Suprapubic skin (tissue), 4 donors: ENCODE measurements at regions not wholly inside any gene's neighbourhood (a gene's known extent, or its start where the extent isn't known, plus 50 kb on each side); places are given as distances from the start of the nearest gene placed in this dataset.

Experiments used
- DNase-seq, 2 donors: peaks; one replicate each; pipeline ENCODE4 v3.0.0-alpha.2; 2019; ENCODE audit warnings: low spot score in 2 of 2
- H3K27ac ChIP-seq: fragments of 200-600 bp; sonication (generic); one replicate; pipeline ENCODE4 v1.5.1; 2019
- H3K27me3 ChIP-seq: fragments of 200-600 bp; sonication (generic); one replicate; pipeline ENCODE4 v1.5.1; 2019
- H3K36me3 ChIP-seq: fragments of 200-600 bp; sonication (generic); one replicate; pipeline ENCODE4 v1.5.1; 2019
- H3K4me1 ChIP-seq: fragments of 200-600 bp; sonication (generic); one replicate; pipeline ENCODE4 v1.5.1; 2019
- H3K4me3 ChIP-seq: fragments of 200-600 bp; sonication (generic); one replicate; pipeline ENCODE4 v1.5.1; 2019; ENCODE audit warnings: mild to moderate bottlenecking
- H3K9me3 ChIP-seq: fragments of 200-600 bp; sonication (generic); one replicate; pipeline ENCODE4 v1.5.1; 2019
- EP300 ChIP-seq: sonication (generic); formaldehyde crosslinking; IDR thresholded peaks from one replicate; pipeline ENCODE4 v1.6.1; 2017; ENCODE audit warnings: antibody characterized with exemption
- POLR2A ChIP-seq, 2 donors: fragments of 450-650 bp; IDR thresholded peaks; one replicate each; pipeline ENCODE4 v1.6.1; 2017; ENCODE audit warnings: antibody characterized with exemption in 2 of 2, mild to moderate bottlenecking in 2 of 2, moderate library complexity in 2 of 2
- POLR2AphosphoS5 ChIP-seq, 3 donors: sonication (generic); formaldehyde crosslinking; IDR thresholded peaks; one replicate each; pipeline ENCODE4 v1.6.1; 2017; ENCODE audit warnings: antibody characterized with exemption in 3 of 3
- WGBS: methylation state at CpG from one replicate; pipeline ENCODE4 v1.1.5; 2018; 5-methylcytosine and 5-hydroxymethylcytosine counted together
- TF ChIP-seq, protein P1 (sequence below), 2 donors: fragments of 200-600 bp in 1 of 2; fragments of 450-650 bp in 1 of 2; sonication (generic) in 1 of 2; IDR thresholded peaks; one replicate each; pipeline ENCODE4 v1.5.1; 2016 to 2019; ENCODE audit warnings: antibody characterized with exemption in 2 of 2, mild to moderate bottlenecking in 1 of 2, moderate library complexity in 1 of 2

DNA sequence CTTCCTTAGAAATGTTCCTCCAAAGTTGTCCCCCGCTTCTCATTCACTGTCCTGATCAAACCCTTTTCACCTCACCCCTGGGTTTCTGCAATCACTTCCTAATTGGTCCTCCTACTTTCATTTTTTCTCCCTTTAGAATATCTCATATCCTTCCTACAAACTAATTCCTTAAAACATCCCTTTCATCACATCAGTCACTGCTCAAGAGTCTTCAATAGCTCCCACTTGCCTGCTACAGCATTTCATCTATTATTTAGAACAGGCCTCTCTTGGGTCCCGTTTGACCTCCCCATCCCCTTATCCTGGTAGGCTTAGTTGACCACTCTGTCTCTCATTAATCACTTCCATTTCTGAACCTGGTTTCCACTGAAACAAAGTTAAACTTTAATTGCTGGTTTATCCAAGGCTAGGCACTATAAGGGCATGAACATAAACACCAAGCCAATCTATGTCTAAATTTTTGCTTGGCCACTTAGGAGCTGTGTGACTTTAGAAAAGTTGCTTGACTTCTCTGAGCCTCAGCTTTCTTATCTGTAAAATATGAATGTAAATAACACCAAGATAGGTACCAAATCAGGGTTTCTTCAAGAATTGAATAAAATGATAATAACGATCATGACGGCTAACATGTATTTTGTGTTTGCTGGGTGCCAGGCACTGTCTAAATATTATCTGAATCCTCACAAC, 202.1 kb upstream of the WWC1 start:
- Histone ChIP-seq H3K27me3 (no peaks in the 10 kb centered on the region), H3K27ac (no peak overlapping the region), H3K9me3 (no peaks in the 10 kb centered on the region), H3K4me3 (no peak overlapping the region), H3K4me1 (no peaks in the 10 kb centered on the region), H3K36me3 (no peaks in the 10 kb centered on the region)
- no peak for TF ChIP-seq POLR2AphosphoS5 (IDR thresholded peaks at IDR 0.05)
- TF ChIP-seq POLR2A (IDR thresholded peaks at IDR 0.05), result no peak
- TF ChIP-seq, protein P1, sequence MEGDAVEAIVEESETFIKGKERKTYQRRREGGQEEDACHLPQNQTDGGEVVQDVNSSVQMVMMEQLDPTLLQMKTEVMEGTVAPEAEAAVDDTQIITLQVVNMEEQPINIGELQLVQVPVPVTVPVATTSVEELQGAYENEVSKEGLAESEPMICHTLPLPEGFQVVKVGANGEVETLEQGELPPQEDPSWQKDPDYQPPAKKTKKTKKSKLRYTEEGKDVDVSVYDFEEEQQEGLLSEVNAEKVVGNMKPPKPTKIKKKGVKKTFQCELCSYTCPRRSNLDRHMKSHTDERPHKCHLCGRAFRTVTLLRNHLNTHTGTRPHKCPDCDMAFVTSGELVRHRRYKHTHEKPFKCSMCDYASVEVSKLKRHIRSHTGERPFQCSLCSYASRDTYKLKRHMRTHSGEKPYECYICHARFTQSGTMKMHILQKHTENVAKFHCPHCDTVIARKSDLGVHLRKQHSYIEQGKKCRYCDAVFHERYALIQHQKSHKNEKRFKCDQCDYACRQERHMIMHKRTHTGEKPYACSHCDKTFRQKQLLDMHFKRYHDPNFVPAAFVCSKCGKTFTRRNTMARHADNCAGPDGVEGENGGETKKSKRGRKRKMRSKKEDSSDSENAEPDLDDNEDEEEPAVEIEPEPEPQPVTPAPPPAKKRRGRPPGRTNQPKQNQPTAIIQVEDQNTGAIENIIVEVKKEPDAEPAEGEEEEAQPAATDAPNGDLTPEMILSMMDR (IDR thresholded peaks at IDR 0.05), result no peak
- no peak for TF ChIP-seq EP300
- WGBS, result 89% methylated on average over 4 of the region's 4 CpGs
- DNase-seq, result no peak

DNA sequence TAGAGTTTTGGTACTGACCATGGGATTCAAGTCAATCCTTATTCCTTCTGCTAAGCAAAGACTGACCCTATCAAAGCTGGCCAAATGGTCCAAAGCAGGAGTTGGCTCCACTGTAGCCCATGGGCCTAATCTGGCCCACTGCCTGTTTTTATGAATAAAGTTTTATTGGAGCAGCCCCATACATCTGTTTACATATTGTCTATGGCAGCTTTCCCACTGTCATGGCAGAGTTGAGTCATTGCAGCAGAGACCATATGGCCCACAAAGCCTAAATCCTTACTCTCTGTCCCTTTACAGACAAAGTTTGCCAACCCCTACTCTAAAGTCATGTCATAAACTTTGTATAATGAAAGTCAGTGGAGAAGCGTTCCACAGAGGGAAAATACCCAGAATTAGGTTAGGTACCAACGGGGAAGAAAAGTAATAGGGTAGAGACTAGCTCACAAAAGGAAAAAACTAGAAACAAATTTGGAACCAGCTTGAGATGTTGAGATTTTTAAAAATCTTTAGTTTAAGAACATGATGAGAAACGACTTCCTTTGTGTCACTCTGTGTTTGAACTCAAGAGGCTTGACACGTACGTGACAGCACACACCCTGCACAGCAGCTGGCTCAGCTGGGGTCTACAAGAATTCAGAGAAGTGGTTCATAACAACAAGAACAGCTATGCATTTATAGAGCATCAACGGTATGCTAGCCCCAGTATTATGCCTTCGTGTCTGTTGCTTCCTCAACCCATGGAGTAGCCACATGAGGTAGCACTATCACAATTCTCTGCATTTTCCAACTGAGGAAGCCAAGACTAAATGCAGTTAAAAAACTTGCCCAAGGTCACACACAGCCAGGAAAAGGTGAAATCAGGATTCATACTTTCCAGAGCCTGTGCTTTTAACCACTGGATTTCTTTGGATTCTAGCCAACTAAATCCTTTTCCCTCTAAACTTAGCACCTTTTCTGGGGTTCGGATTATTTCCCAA, 198.9 kb upstream of the WWC1 start:
- 82% methylated on average over 8 of the region's 8 CpGs for WGBS

DNA sequence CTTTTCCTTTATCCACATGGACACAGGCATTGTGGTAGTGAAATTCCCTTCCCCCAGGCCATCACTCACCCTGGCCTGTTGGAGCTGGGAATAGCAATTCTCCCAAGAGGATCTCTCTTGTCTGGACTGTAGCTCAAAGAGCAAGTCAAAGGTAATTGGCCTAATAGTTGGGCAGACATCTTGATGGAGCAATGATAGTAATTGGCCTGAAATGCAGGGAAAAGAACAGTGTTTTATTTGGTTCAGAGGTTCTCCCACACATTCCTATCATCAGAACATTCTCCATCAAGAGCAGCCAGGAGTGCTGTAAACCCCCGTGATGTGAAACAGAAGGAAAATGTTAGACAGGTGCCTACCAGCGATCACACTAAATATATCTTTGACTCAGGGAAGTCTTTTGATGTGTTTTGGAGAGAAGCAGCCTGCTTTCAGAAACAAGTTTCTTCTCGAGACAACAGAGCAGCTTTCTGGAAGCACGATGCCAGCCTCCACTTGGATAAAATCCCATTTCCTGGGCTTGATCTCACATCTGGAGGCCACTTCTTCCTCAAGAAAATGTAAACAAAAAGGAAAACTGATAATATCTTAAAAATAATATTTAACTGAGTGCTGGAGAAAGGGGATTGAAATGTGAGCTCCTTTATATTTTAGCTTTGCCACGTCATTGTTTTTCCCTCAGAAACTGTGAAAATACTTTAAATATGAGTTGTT, 198.1 kb upstream of the WWC1 start:
- Histone ChIP-seq H3K27ac (no peak overlapping the region), H3K4me1 (no peaks in the 10 kb centered on the region), H3K4me3 (no peak overlapping the region), H3K36me3 (no peaks in the 10 kb centered on the region), H3K27me3 (no peaks in the 10 kb centered on the region), H3K9me3 (no peaks in the 10 kb centered on the region)
- no peak for DNase-seq
- 50% methylated on average over 5 of the region's 5 CpGs for WGBS
- TF ChIP-seq POLR2A (IDR thresholded peaks at IDR 0.05) (no peak), EP300 (no peak), POLR2AphosphoS5 (IDR thresholded peaks at IDR 0.05) (no peak)
- TF ChIP-seq, protein P1 (IDR thresholded peaks at IDR 0.05), result no peak

More for the DNA sequence above, 198.9 kb upstream of the WWC1 start:
- H3K4me3 ChIP-seq, result no peak overlapping the region
- no peaks in the 10 kb centered on the region for H3K36me3 ChIP-seq
- H3K27me3 ChIP-seq, result no peaks in the 10 kb centered on the region
- no peak for DNase-seq
- no peak for TF ChIP-seq POLR2A (IDR thresholded peaks at IDR 0.05)
- no peak for TF ChIP-seq EP300
- TF ChIP-seq POLR2AphosphoS5 (IDR thresholded peaks at IDR 0.05), result no peak
- TF ChIP-seq, protein P1 (IDR thresholded peaks at IDR 0.05), result no peak
- no peaks in the 10 kb centered on the region for H3K9me3 ChIP-seq
- no peak overlapping the region for H3K27ac ChIP-seq
- H3K4me1 ChIP-seq, result no peaks in the 10 kb centered on the region

DNA sequence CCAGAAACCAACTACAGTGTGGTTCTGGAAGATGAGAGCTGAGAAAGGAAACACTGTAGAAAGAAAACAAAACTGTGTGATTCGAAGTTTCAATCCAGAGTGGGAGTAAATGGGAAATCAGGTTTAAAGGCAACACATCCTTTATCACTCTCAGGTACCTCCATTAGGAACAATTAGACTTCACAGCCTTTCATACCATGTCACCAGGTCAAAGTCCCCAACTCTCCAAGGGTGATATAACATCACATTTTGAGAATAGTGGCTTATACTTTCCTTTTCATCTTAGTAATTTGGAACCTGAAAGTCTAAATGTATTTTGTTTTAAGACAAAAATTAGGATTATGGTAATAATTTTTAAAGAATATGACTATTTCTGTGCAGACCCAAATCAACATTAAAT, 194.9 kb upstream of the WWC1 start:
- TF ChIP-seq POLR2AphosphoS5 (IDR thresholded peaks at IDR 0.05) (no peak), EP300 (no peak), POLR2A (IDR thresholded peaks at IDR 0.05) (no peak)
- TF ChIP-seq, protein P1 (IDR thresholded peaks at IDR 0.05), result no peak
- Histone ChIP-seq H3K9me3 (no peaks in the 10 kb centered on the region), H3K27me3 (no peaks in the 10 kb centered on the region), H3K4me1 (no peaks in the 10 kb centered on the region), H3K27ac (no peak overlapping the region), H3K36me3 (no peaks in the 10 kb centered on the region), H3K4me3 (no peak overlapping the region)
- DNase-seq, result no peak
- 84% methylated on average over 1 of the region's 1 CpG for WGBS
